WTC11 (cell line): ENCODE measurements at regions not wholly inside any gene's neighbourhood (a gene's known extent, or its start where the extent isn't known, plus 50 kb on each side); places are given as distances from the start of the nearest gene placed in this dataset.

Experiments used
- ATAC-seq: fragments of 200-7000 bp; cut with Tn5 transposase; 2 replicates; pipeline ENCODE4 v1.10.0; 2021; ENCODE audit warnings: mild to moderate bottlenecking, moderate library complexity
- CTCF ChIA-PET: fragments of 300-600 bp; sonication (Branson Sonifier 250); formaldehyde crosslinking; loops from one replicate; lab custom pipeline; 2021; ENCODE audit warnings: antibody characterized with exemption; lab: Charles Lee
- POLR2A ChIA-PET: fragments of 350-600 bp; sonication (Branson Sonifier 250); formaldehyde crosslinking; loops from one replicate; lab custom pipeline; 2021; ENCODE audit warnings: antibody characterized with exemption; lab: Charles Lee
- DNase-seq: peaks from one replicate; pipeline ENCODE4 v3.0.0; 2021; ENCODE audit warnings: low spot score
- H3K27ac Mint-ChIP-seq: 2 replicates; pipeline ENCODE4 v1.8.0; 2021; ENCODE audit warnings: mixed read lengths
- H3K27me3 Mint-ChIP-seq: 2 replicates; pipeline ENCODE4 v1.8.0; 2021; ENCODE audit warnings: low read depth, mild to moderate bottlenecking, moderate library complexity, mixed read lengths
- H3K36me3 Mint-ChIP-seq: 2 replicates; pipeline ENCODE4 v1.8.0; 2021; ENCODE audit warnings: mixed read lengths
- H3K4me1 Mint-ChIP-seq: 2 replicates; pipeline ENCODE4 v1.8.0; 2022; ENCODE audit warnings: mixed read lengths
- H3K4me3 Mint-ChIP-seq: 2 replicates; pipeline ENCODE4 v1.8.0; 2021; ENCODE audit warnings: mild to moderate bottlenecking, moderate library complexity, mixed read lengths
- H3K9me3 Mint-ChIP-seq: 2 replicates; pipeline ENCODE4 v1.8.0; 2021; ENCODE audit warnings: mixed read lengths
- CBFB ChIP-seq: sonication (generic); formaldehyde crosslinking; IDR thresholded peaks from 2 replicates; pipeline ENCODE4 v1.8.1; 2022; ENCODE audit warnings: mild to moderate bottlenecking, low read depth, missing genetic modification reagents
- ELF4 ChIP-seq: sonication (generic); formaldehyde crosslinking; IDR thresholded peaks from 2 replicates; pipeline ENCODE4 v1.8.1; 2022; ENCODE audit warnings: low read depth, mild to moderate bottlenecking, moderate library complexity, missing genetic modification reagents
- HMGA2 ChIP-seq: fragments of 250-450 bp; sonication (Bioruptor Pico); IDR thresholded peaks from 2 replicates; pipeline ENCODE4 v1.4.0; 2021; ENCODE audit warnings: mild to moderate bottlenecking, moderate library complexity
- MXD4 ChIP-seq: fragments of 250-450 bp; sonication (Bioruptor Pico); IDR thresholded peaks from 2 replicates; pipeline ENCODE4 v1.8.0; 2021; ENCODE audit warnings: mild to moderate bottlenecking, moderate library complexity, borderline replicate concordance
- NR1H2 ChIP-seq: sonication (generic); formaldehyde crosslinking; IDR thresholded peaks from 2 replicates; pipeline ENCODE4 v1.9.0; 2021; ENCODE audit warnings: mild to moderate bottlenecking, moderate library complexity, missing genetic modification reagents
- NR2C2 ChIP-seq: sonication (generic); formaldehyde crosslinking; IDR thresholded peaks from 2 replicates; pipeline ENCODE4 v1.8.0; 2022; ENCODE audit warnings: mild to moderate bottlenecking, missing genetic modification reagents
- NR3C1 ChIP-seq: sonication (generic); formaldehyde crosslinking; conservative IDR thresholded peaks from 2 replicates; pipeline ENCODE4 v1.8.1; 2023; ENCODE audit warnings: low read depth, mild to moderate bottlenecking, missing genetic modification reagents
- SOX15 ChIP-seq: fragments of 250-450 bp; sonication (Bioruptor Pico); IDR thresholded peaks from 2 replicates; pipeline ENCODE4 v1.9.0; 2021; ENCODE audit warnings: mild to moderate bottlenecking
- TP53 ChIP-seq: sonication (generic); formaldehyde crosslinking; IDR thresholded peaks from 2 replicates; pipeline ENCODE4 v1.8.1; 2023; ENCODE audit warnings: mild to moderate bottlenecking, missing genetic modification reagents
- ZNF121 ChIP-seq: sonication (generic); formaldehyde crosslinking; IDR thresholded peaks from 2 replicates; pipeline ENCODE4 v1.8.0; 2023; ENCODE audit warnings: missing genetic modification reagents
- ZNF138 ChIP-seq: sonication (generic); formaldehyde crosslinking; conservative IDR thresholded peaks from 2 replicates; pipeline ENCODE4 v1.8.1; 2022; ENCODE audit warnings: mild to moderate bottlenecking, moderate library complexity, missing genetic modification reagents
- ZNF219 ChIP-seq: sonication (generic); formaldehyde crosslinking; IDR thresholded peaks from 2 replicates; pipeline ENCODE4 v1.8.0; 2023; ENCODE audit warnings: missing genetic modification reagents, mild to moderate bottlenecking, borderline replicate concordance
- ZNF263 ChIP-seq: sonication (generic); formaldehyde crosslinking; IDR thresholded peaks from 2 replicates; pipeline ENCODE4 v1.8.1; 2022; ENCODE audit warnings: low read depth, mild to moderate bottlenecking, moderate library complexity, missing genetic modification reagents
- ZNF423 ChIP-seq: fragments of 250-450 bp; sonication (Bioruptor Pico); IDR thresholded peaks from 2 replicates; pipeline ENCODE4 v2.1.2; 2022; ENCODE audit warnings: mild to moderate bottlenecking, moderate library complexity
- ZNF671 ChIP-seq: fragments of 250-450 bp; sonication (Bioruptor Pico); IDR thresholded peaks from 2 replicates; pipeline ENCODE4 v1.8.0; 2021; ENCODE audit warnings: mild to moderate bottlenecking
- TF ChIP-seq, protein P1 (sequence below): sonication (generic); formaldehyde crosslinking; IDR thresholded peaks from 2 replicates; pipeline ENCODE4 v1.8.0; 2022; ENCODE audit warnings: mild to moderate bottlenecking, missing genetic modification reagents
- TF ChIP-seq, protein P2 (sequence below): sonication (generic); formaldehyde crosslinking; IDR thresholded peaks from 2 replicates; pipeline ENCODE4 v1.8.1; 2022; ENCODE audit warnings: low read depth, mild to moderate bottlenecking, moderate library complexity, missing genetic modification reagents, borderline replicate concordance
- TF ChIP-seq, protein P3 (sequence below): sonication (generic); formaldehyde crosslinking; IDR thresholded peaks from 2 replicates; pipeline ENCODE4 v1.8.1; 2022; ENCODE audit warnings: mild to moderate bottlenecking, moderate library complexity, missing genetic modification reagents
- TF ChIP-seq, protein P4 (sequence below): fragments of 200-600 bp; IDR thresholded peaks from 2 replicates; pipeline ENCODE4 v1.8.0; 2022; ENCODE audit warnings: antibody characterized with exemption
- TF ChIP-seq, protein P5 (sequence below): fragments of 250-450 bp; sonication (Bioruptor Pico); IDR thresholded peaks from 2 replicates; pipeline ENCODE4 v1.9.0; 2021; ENCODE audit warnings: moderate library complexity, mild to moderate bottlenecking, inconsistent platforms, borderline replicate concordance
- TF ChIP-seq, protein P6 (sequence below): sonication (generic); formaldehyde crosslinking; IDR thresholded peaks from 2 replicates; pipeline ENCODE4 v1.8.1; 2023; ENCODE audit warnings: mild to moderate bottlenecking, missing genetic modification reagents, moderate library complexity

DNA sequence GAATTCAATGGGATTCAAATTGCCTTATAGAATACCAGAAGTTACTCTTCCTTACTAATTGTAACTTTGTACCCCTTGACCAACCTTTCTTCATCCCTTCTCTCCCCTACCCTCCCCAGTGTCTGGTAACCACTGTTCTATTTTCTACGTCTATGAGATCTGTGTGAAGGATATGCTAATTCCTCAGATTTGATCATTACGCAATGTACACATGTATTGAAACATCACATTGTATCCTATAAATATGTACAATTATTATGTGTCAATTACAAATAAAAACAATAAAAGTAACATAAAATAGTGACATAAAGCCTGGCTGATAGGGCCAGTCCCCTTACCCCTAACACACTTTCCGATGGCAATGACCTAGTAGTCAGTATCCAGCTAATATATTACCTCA lies 95.1 kb upstream of the GRIA3 start:
- TF ChIP-seq, protein P1, sequence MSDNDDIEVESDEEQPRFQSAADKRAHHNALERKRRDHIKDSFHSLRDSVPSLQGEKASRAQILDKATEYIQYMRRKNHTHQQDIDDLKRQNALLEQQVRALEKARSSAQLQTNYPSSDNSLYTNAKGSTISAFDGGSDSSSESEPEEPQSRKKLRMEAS (CRISPR knock-in tag): no peak
- TF ChIP-seq, protein P2, sequence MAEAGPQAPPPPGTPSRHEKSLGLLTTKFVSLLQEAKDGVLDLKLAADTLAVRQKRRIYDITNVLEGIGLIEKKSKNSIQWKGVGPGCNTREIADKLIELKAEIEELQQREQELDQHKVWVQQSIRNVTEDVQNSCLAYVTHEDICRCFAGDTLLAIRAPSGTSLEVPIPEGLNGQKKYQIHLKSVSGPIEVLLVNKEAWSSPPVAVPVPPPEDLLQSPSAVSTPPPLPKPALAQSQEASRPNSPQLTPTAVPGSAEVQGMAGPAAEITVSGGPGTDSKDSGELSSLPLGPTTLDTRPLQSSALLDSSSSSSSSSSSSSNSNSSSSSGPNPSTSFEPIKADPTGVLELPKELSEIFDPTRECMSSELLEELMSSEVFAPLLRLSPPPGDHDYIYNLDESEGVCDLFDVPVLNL (CRISPR knock-in tag): no peak
- TF ChIP-seq, protein P3, sequence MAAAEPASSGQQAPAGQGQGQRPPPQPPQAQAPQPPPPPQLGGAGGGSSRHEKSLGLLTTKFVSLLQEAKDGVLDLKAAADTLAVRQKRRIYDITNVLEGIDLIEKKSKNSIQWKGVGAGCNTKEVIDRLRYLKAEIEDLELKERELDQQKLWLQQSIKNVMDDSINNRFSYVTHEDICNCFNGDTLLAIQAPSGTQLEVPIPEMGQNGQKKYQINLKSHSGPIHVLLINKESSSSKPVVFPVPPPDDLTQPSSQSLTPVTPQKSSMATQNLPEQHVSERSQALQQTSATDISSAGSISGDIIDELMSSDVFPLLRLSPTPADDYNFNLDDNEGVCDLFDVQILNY (CRISPR knock-in tag): no peak
- no peak for TF ChIP-seq ELF4 (CRISPR knock-in tag)
- no peak for TF ChIP-seq CBFB (CRISPR knock-in tag)
- no peak for TF ChIP-seq MXD4 (CRISPR knock-in tag)
- no peak for TF ChIP-seq ZNF423 (CRISPR knock-in tag)
- no peak for TF ChIP-seq TP53
- TF ChIP-seq HMGA2 (CRISPR knock-in tag): no peak
- TF ChIP-seq ZNF263: no peak
- TF ChIP-seq, protein P4, sequence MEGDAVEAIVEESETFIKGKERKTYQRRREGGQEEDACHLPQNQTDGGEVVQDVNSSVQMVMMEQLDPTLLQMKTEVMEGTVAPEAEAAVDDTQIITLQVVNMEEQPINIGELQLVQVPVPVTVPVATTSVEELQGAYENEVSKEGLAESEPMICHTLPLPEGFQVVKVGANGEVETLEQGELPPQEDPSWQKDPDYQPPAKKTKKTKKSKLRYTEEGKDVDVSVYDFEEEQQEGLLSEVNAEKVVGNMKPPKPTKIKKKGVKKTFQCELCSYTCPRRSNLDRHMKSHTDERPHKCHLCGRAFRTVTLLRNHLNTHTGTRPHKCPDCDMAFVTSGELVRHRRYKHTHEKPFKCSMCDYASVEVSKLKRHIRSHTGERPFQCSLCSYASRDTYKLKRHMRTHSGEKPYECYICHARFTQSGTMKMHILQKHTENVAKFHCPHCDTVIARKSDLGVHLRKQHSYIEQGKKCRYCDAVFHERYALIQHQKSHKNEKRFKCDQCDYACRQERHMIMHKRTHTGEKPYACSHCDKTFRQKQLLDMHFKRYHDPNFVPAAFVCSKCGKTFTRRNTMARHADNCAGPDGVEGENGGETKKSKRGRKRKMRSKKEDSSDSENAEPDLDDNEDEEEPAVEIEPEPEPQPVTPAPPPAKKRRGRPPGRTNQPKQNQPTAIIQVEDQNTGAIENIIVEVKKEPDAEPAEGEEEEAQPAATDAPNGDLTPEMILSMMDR: no peak
- no peak for TF ChIP-seq NR2C2
- TF ChIP-seq, protein P5, sequence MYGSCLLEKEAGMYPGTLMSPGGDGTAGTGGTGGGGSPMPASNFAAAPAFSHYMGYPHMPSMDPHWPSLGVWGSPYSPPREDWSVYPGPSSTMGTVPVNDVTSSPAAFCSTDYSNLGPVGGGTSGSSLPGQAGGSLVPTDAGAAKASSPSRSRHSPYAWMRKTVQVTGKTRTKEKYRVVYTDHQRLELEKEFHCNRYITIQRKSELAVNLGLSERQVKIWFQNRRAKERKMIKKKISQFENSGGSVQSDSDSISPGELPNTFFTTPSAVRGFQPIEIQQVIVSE: no peak
- TF ChIP-seq ZNF219 (CRISPR knock-in tag): no peak
- no peak for TF ChIP-seq NR1H2 (CRISPR knock-in tag)
- TF ChIP-seq NR3C1 (CRISPR knock-in tag): no peak
- no peak for TF ChIP-seq ZNF671 (CRISPR knock-in tag)
- POLR2A ChIA-PET: no interaction called here
- DNase-seq (no peak), ATAC-seq (no peak)
- CTCF ChIA-PET: no interaction called here
- Mint-ChIP-seq H3K4me3 (no peak overlapping the region), H3K36me3 (no peaks in the 10 kb centered on the region), H3K4me1 (peaks cover 30% of the 10 kb centered on the region), H3K27ac (no peak overlapping the region), H3K27me3 (peaks cover 20% of the 10 kb centered on the region; the same call in 1 of the 2 replicates), H3K9me3 (no peaks in the 10 kb centered on the region; the same call in 1 of the 2 replicates)

DNA sequence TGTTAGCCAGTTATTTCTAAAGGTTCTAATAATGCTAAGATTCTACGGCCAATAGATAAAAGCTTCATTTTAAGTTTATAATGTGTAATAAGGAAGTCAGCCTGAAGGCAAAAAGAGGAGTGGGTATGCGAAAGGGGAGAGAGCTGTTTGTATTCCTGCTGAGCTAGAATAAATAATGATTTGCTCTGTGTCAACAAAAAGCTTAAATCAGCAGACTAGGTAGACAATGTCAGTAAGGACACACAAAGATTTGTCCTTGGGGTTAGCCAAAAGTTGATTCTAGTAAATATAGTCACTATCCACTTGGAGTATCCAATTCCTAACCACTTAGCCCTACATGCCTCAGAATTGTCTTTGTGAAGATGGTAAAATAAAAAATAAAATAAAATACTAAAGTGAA lies 90.3 kb upstream of the GRIA3 start:
- no peak for DNase-seq
- Mint-ChIP-seq H3K9me3 (peaks cover 6% of the 10 kb centered on the region; the same call in 1 of the 2 replicates), H3K36me3 (no peaks in the 10 kb centered on the region), H3K4me3 (no peak overlapping the region), H3K27me3 (peaks cover 14% of the 10 kb centered on the region), H3K27ac (no peak overlapping the region), H3K4me1 (peaks cover 17% of the 10 kb centered on the region)
- CTCF ChIA-PET: no interaction called here
- POLR2A ChIA-PET: no interaction called here
- TF ChIP-seq ZNF138 (no peak), ZNF121 (CRISPR knock-in tag) (no peak), SOX15 (no peak)
- TF ChIP-seq, protein P6, sequence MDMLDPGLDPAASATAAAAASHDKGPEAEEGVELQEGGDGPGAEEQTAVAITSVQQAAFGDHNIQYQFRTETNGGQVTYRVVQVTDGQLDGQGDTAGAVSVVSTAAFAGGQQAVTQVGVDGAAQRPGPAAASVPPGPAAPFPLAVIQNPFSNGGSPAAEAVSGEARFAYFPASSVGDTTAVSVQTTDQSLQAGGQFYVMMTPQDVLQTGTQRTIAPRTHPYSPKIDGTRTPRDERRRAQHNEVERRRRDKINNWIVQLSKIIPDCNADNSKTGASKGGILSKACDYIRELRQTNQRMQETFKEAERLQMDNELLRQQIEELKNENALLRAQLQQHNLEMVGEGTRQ: no peak
- ATAC-seq: no peak
